Umbilical cord (tissue), 1 donor: ENCODE measurements at regions not wholly inside any gene's neighbourhood (a gene's known extent, or its start where the extent isn't known, plus 50 kb on each side); places are given as distances from the start of the nearest gene placed in this dataset.

ENCODE experiments used
- DNase-seq: peaks from one replicate; pipeline ENCODE4 v3.0.0-alpha.2; 2015; ENCODE audit warnings: low spot score

DNA sequence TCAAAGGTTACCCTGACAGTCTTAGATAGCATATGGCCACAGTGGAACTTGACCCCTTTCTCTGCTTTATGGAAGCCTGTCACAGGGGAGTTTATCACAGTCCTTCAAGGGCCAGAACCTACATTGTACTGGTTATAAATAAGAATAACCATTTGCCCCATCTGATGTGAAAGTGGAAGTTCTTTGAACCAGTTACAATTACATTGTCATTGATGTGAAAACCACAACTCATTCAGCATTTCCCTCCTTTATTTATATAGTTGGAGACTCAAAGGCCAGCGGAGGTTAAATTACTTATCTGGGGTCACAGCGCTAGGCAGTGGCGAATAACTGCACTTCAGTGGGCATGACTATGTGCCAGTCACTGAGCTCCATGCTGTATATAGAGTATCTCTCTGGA lies 60.5 kb upstream of the TBC1D5 start:
- DNase-seq: no peak

DNA sequence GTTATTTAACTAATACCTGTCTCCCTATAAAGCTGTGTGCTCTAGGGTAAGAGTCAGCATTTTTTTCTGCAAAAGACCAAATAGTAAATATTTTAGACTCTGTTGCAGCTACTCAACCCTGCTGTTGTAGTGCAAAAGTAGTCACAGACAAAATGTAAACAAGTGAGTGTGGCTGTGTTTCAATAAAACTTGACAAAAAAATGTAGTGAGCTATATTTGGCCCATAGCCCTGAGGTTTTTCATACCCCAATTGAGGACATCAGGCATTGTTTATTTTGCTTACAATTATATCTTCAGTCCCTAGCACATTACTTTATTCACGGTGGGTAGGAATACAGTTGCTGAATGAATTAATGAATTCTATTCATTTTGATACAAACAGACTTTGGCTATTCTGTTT lies 58.7 kb upstream of the TBC1D5 start:
- no peak for DNase-seq

DNA sequence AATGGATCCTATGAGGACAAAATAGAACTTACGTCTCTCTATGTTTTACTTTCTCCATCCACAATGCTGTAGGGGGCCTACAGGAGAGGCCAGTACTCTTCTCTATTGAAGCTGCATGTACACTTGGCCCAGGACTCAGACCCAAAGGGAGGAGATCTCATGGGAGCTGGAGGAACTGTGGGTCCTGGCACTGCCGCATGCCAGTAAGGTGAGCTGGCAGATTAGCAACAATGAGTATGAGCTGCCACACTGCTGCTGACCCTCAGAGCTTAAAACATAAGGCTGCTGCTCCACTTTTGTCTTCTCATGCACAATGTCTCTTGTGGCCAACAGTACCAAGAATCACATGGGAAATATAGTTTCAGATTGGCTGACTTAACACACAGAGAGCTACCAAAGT lies 57.8 kb upstream of the TBC1D5 start:
- no peak for DNase-seq

DNA sequence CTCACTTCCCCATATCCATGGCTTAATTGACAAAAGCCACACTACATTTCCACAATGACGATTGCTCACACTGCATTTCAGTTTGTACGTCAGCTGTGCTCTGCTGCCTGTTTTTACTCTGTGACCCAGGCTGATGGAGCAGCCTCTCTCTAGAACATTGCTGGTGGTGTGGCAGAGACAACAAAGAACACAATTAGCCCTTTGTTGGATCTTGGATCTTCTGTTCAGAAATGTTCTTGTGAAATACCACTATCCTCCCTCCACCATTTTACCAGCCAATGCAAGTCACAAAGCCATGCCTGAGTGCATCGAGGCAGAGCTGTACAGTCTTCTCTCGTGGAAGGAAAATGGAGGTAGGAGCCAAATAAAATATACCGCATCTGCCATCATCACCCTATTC lies 56.9 kb upstream of the TBC1D5 start:
- no peak for DNase-seq

DNA sequence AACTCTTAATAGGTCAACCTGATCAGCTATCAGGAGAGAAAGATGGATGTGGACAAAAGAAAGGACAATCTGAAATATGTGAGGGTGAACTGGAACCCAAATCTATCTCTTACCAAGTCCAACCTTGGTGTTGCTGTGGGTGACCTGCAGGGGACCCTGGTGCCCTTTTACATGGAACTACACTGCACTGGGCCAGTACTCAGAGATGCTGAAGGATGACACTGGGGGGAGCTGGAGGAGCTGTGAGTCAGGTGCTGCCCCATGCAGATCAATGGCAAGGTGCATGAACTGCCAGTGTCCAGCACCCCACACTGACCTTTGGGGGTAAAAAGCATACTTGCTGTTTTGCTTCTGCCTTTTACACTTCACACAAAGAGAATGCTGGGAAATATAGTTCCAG lies 55.6 kb upstream of the TBC1D5 start:
- DNase-seq: no peak

DNA sequence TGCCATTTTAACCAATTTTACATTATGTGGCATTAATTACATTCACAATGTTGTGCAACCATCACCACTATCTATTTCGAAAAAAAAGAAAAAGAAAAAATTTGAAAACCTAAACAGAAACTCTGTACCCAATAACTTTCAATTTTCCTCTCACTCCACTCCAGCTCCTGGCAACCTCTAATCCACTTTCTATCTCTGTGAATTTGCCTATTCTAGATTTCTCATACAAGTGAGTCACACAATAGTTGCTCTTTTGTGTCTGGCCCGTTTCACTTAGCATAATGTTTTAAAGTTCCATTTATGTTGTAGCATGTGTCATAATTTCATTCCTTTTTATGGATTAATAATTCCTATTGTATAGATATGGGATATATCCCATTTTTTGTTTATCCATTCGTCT lies 53.3 kb upstream of the TBC1D5 start:
- DNase-seq: no peak

DNA sequence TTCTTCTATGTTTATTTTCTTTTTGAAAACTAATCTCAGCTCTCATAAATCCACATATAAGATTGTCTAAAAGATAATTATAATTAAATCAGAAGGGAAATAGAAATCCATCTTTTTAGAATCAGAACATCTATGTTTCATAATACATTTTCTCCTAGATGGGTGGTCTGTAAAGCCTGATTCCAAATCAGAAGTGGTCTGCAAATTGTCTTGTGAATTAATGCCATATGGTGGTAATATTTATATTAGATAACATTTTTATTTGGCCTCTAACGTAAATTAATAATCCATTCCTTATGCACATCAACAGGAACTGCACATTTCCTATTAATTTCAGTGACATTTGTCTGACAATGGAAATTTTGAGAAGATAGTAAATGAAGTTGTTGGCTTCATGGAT lies 52.8 kb upstream of the TBC1D5 start:
- DNase-seq: no peak

DNA sequence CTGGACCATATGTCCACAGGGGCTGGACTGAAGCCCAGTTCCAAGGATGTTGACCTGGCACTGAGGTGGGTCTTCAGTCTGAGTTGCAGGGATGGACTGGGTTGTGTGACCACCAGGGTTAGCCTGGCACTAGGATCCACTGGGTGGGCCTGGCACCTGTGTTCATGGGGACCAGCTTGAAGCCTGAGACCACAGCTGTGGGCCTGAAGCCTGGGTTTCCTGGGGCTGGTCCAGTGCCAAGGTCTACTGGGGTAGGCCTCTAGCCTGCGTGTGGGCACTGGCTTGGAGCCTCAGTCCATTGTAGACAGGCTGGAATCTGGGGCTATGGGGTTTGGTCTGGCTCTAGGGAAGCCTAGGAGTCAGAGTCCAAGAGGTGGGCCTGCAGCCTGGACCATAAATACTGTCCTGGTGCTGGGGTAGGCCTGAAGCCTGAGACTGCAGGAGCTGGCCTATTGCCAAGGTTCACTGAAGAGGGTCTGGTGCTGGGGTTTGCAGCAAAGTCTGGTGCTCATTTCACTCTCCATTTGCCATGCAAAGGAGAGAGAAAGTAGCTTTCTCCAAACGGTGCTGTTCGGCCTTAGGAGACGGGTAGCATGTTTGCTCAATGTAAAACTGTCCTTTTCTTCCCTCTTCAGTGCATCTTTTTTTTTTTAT lies 51.2 kb upstream of the TBC1D5 start:
- no peak for DNase-seq
